NT2/D1 (cell line): ENCODE measurements at regions not wholly inside any gene's neighbourhood (a gene's known extent, or its start where the extent isn't known, plus 50 kb on each side); places are given as distances from the start of the nearest gene placed in this dataset.

Experiments used
- SUZ12 ChIP-seq: IDR thresholded peaks from 2 replicates; pipeline ENCODE4 v1.6.1; 2011; ENCODE audit not compliant: insufficient read length, insufficient read depth; ENCODE audit errors: extremely low read depth
- YY1 ChIP-seq: IDR thresholded peaks from 2 replicates; pipeline ENCODE4 v1.6.1; 2011; ENCODE audit not compliant: insufficient read length, insufficient read depth
- ZNF274 ChIP-seq: IDR thresholded peaks from 2 replicates; pipeline ENCODE4 v1.6.1; 2011; ENCODE audit warnings: mild to moderate bottlenecking, low read depth, low read length

DNA sequence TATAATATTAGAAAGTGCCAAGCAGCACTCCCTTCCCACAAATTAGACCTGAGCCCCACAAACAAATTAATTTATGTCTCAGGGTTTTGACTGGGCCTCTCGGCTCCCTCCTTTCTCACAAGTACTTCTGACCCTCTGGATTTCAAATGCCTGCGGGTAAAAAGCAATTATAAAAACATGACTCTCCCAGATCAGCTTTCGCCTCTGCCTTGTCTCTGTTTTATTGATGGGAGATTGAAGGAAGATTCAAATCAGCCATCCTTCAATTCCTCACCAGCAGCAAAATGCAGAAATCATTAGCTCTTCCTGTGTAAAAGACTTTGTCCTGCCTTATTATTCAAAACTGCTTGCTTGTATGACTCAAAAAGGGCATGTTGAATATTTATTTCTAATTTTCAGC is 453.7 kb upstream of the MKI67 start:
- TF ChIP-seq ZNF274 (no peak), YY1 (no peak), SUZ12 (no peak)
